ENCODE measurements at regions not wholly inside any gene's neighbourhood (a gene's known extent, or its start where the extent isn't known, plus 50 kb on each side); places are given as distances from the start of the nearest gene placed in this dataset.
"Not testable (repeated sequence)": the region's sequence is repeated elsewhere in the genome, so short reads cannot be mapped to it uniquely, and the experiment has no call there.

- WGBS, 2 donors, result 75 to 83% methylated on average over 1 of the region's 1 CpG
- no peak for TF ChIP-seq CTCF (IDR thresholded peaks at IDR 0.05)
Measured at GRCh38 chr4:66000510-66001117, 330.3 kb upstream of the EPHA5 start.

GRCh38 chr4:65999518-65999871, 329.2 kb upstream of the EPHA5 start:
- Histone ChIP-seq H3K27me3 (no peaks in the 10 kb centered on the region), H3K36me3 (no peaks in the 10 kb centered on the region), H3K4me1 (no peaks in the 10 kb centered on the region), H3K27ac (no peak overlapping the region), H3K9me3 (peaks cover 0 to 13% (median 3%) of the 10 kb centered on the region in 11 donors), H3K4me3 (no peak overlapping the region)
- no peak for TF ChIP-seq CTCF (IDR thresholded peaks at IDR 0.05)
- intact Hi-C loops (cut with DNase I), result no loop called here
- no peak for DNase-seq
- ATAC-seq, result no peak
- WGBS, 2 donors, result 86 to 89% methylated on average over 1 of the region's 1 CpG

More at GRCh38 chr4:66000510-66001117, 330.3 kb upstream of the EPHA5 start:
- Histone ChIP-seq H3K4me1 (no peaks in the 10 kb centered on the region), H3K27ac (no peak overlapping the region), H3K36me3 (no peaks in the 10 kb centered on the region), H3K4me3 (no peak overlapping the region), H3K27me3 (no peaks in the 10 kb centered on the region), H3K9me3 (peaks cover 0 to 13% (median 3%) of the 10 kb centered on the region in 11 donors)
- ATAC-seq (no peak), DNase-seq (no peak)
- intact Hi-C loops (cut with DNase I), result no loop called here

- WGBS, 2 donors, result 84 to 92% methylated on average over 28 of the region's 29 CpGs
- H3K4me3 ChIP-seq, result not testable (repeated sequence)
Measured at GRCh38 chr4:65998807-65999517, 328.7 kb upstream of the EPHA5 start.

GRCh38 chr4:65983061-65983460, 312.8 kb upstream of the EPHA5 start:
- ATAC-seq (peak in 3 of 8 donors; percentile 34 to 55 (median 42)), DNase-seq (peak in 1 of 2 donors; percentile 6)
- Histone ChIP-seq H3K27ac (peak overlapping the region in 2 of 10 donors; percentile 14 to 35), H3K4me3 (no peak overlapping the region), H3K9me3 (peaks cover 0 to 41% (median 0%) of the 10 kb centered on the region in 11 donors), H3K36me3 (no peaks in the 10 kb centered on the region), H3K4me1 (no peaks in the 10 kb centered on the region), H3K27me3 (no peaks in the 10 kb centered on the region)
- WGBS, 2 donors, result 58 to 60% methylated on average over 2 of the region's 2 CpGs
- TF ChIP-seq CTCF (IDR thresholded peaks at IDR 0.05), result no peak
- intact Hi-C loops (cut with DNase I), result no loop called here

More at GRCh38 chr4:65998807-65999517, 328.7 kb upstream of the EPHA5 start:
- H3K27ac ChIP-seq; H3K27me3 ChIP-seq; H3K36me3 ChIP-seq; DNase-seq; H3K4me1 ChIP-seq; ATAC-seq; intact Hi-C loops (cut with DNase I): not testable (repeated sequence)
- peaks cover 0 to 13% (median 3%) of the 10 kb centered on the region in 11 donors for H3K9me3 ChIP-seq

- intact Hi-C loops (cut with DNase I), result no loop called here
- 84 to 90% methylated on average over 2 of the region's 2 CpGs for WGBS, 2 donors
Measured at GRCh38 chr4:65976287-65976686, 306.0 kb upstream of the EPHA5 start.

More at GRCh38 chr4:65976287-65976686, 306.0 kb upstream of the EPHA5 start:
- peaks cover 0 to 40% (median 6%) of the 10 kb centered on the region in 11 donors for H3K9me3 ChIP-seq
- H3K36me3 ChIP-seq, result no peaks in the 10 kb centered on the region
- ATAC-seq (no peak), DNase-seq (no peak)
- no peak for TF ChIP-seq CTCF (IDR thresholded peaks at IDR 0.05)
- H3K4me1 ChIP-seq, result no peaks in the 10 kb centered on the region
- no peak overlapping the region for H3K27ac ChIP-seq
- no peaks in the 10 kb centered on the region for H3K27me3 ChIP-seq
- H3K4me3 ChIP-seq, result no peak overlapping the region

All from heart right ventricle (tissue), 16 donors.